Activated CD4-positive, alpha-beta T cell treated with anti-CD3 and anti-CD28 coated beads for 48 hours (primary cell): ENCODE measurements at regions not wholly inside any gene's neighbourhood (a gene's known extent, or its start where the extent isn't known, plus 50 kb on each side); places are given as distances from the start of the nearest gene placed in this dataset.

Experiments used
- DNase-seq: peaks from one replicate; pipeline ENCODE4 v3.0.0-alpha.2; 2020

- DNase-seq = peak; percentile 44
Observed at GRCh38 chr3:189563853-189564563, 67.2 kb upstream of the TP63 start.

DNA sequence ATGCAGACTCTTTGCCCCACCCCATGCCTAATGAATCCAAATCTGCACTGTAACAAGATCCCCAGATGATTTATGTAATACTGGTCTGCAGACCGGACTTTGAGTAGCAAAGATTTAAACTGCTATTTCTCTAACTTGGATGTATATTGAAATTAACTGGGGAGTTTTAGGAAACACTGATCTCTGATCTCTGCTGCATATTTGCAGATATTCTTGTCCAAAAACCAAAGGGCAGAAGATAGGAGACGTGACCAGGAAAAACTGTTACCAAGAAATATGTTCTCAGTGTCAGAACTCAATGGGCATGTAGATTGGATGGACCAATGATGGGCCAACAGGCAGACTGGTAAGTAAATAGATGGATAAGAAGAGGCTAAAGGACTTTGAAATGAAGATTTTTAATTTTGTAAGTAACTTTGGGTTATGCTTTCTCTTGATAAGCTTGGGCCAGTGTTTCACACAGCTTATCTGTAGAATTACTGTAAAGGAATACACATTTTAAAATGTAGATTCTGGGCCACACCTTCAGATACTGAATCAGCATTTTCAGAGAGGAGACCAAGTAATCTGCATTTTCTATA is 64.5 kb upstream of the TP63 start:
- no peak for DNase-seq

DNA sequence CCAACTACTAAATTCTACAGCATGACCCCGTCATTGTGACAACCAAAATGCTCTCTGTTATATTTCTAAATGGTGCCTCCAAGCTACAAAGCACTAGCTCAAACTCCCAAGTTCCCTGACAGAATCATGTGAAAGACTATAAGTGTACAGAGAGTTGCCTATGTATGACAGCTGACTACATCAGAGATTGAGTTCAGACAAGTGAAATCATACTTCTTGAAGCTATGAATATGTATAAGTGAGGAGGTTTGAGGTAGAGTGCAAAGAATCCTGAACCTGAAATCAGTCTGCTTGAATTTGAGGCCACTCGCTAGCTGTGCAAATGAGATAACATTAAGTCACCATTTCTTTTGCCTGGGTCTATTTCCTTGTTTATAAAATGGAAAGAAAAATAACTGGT is 63.9 kb upstream of the TP63 start:
- no peak for DNase-seq

GRCh38 chr3:189567766-189568420 is 63.3 kb upstream of the TP63 start:
- no peak for DNase-seq

GRCh38 chr3:189568961-189569360 is 62.2 kb upstream of the TP63 start:
- no peak for DNase-seq

DNA sequence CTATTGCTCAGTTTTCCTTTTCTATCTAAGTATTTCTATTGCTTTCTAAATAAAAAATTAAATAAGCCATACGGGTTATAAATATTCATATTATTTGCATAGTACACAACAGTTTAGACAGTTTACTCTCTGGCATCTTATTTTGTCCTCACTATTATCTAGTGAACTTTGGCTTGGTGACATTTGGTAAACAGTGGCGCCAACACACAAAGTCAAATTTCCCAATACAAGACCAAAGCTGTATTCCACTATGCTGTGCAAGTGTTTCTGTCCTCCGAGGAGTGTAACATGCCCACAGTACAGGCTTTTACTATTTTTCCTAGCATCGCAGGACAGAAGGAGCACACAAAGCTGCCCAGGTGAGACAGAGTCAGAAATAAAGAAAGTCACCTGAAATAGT is 61.7 kb upstream of the TP63 start:
- DNase-seq = no peak

- DNase-seq = no peak
Observed at GRCh38 chr3:189570916-189571315, 60.3 kb upstream of the TP63 start.

GRCh38 chr3:189572249-189572648 is 58.9 kb upstream of the TP63 start:
- DNase-seq = no peak

GRCh38 chr3:189573004-189573403 is 58.2 kb upstream of the TP63 start:
- no peak for DNase-seq

- DNase-seq = no peak
Observed at GRCh38 chr3:189576486-189576885, 54.7 kb upstream of the TP63 start.

DNA sequence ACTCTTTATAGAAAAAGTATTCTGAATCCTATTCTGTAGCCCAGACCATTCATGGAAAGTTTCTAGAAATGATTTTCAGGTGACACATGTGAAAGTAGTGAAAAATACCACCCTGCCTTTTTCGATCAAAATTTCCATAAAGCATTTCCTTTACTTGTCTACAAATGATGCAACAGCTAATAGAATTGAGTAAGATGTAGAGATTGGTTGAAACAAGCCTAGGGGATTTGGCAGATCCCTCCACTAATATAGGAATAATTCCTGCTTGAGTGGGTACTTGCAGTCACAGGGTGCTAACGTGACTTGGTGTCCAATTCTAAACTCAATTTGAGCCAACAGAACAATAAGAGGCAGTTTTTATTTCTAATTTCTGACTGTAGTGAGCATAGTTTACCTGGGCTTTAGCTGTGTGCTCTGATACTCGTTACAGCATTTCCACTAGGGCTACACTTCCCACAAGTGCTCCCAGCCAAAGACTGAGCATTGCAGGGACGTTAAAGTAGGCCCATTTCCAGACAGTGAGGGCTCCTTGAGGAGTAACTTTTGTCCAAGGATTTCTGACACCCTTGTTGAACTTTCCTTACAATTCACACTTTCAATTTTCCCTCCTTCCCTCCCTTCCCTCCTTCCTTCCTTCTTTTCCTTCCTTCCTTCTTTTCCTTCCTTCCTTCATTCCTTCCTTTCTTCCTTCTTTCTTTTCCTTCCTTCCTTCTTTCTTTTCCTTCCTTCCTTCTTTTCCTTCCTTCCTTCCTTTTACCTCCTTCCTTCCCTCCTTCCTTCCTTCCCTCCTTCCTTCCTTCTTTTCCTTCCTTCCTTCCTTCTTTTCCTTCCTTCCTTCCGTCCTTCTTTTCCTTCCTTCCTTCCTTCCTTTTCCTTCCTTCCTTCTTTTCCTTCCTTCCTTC is 53.9 kb upstream of the TP63 start:
- no peak for DNase-seq

GRCh38 chr3:189580190-189580589 is 51.0 kb upstream of the TP63 start:
- DNase-seq = no peak
